H1 (cell line): ENCODE measurements at regions not wholly inside any gene's neighbourhood (a gene's known extent, or its start where the extent isn't known, plus 50 kb on each side); places are given as distances from the start of the nearest gene placed in this dataset.

Experiments
- CTCF ChIA-PET: fragments of 300-600 bp; sonication (Branson Sonifier 250); formaldehyde crosslinking; loops from one replicate; lab custom pipeline; 2021; ENCODE audit not compliant: partially characterized antibody; lab: Charles Lee
- POLR2A ChIA-PET: fragments of 300-600 bp; sonication (Branson Sonifier 250); formaldehyde crosslinking; loops from one replicate; lab custom pipeline; 2021; ENCODE audit warnings: inconsistent platforms; ENCODE audit not compliant: partially characterized antibody; lab: Charles Lee
- DNase-seq, 2 experiments: peaks; one replicate each; pipeline versions ENCODE4 v3.0.0 to v3.0.0-alpha.2; 2010 to 2022; ENCODE audit warnings: low spot score in 2 of 2, low read depth in 1 of 2, mixed read lengths in 1 of 2
- FAIRE-seq: peaks from 2 replicates; lab custom pipeline; 2011; peaks lifted over from hg19 to GRCh38; lab: Jason Lieb, UNC
- H2AFZ ChIP-seq: 2 replicates; pipeline ENCODE4 v1.8.1; 2012; ENCODE audit warnings: low read length, inconsistent platforms
- H2AK5ac ChIP-seq: 2 replicates; pipeline ENCODE4 v1.6.1; 2013; ENCODE audit warnings: low read depth, low read length
- H2BK120ac ChIP-seq: replicated peaks from 2 replicates; pipeline ENCODE3; 2013; ENCODE audit warnings: low read depth, low read length, inconsistent platforms
- H2BK12ac ChIP-seq: 2 replicates; pipeline ENCODE4 v1.6.1; 2013; ENCODE audit warnings: low read depth, low read length
- H2BK15ac ChIP-seq: 2 replicates; pipeline ENCODE4 v1.6.1; 2013; ENCODE audit warnings: low read length
- H2BK20ac ChIP-seq: 2 replicates; pipeline ENCODE4 v1.6.1; 2013; ENCODE audit warnings: low read length
- H2BK5ac ChIP-seq: 2 replicates; pipeline ENCODE4 v1.6.1; 2013; ENCODE audit warnings: low read depth, low read length
- H3K14ac ChIP-seq: 2 replicates; pipeline ENCODE4 v1.6.1; 2013; ENCODE audit warnings: inconsistent platforms; ENCODE audit not compliant: insufficient read length
- H3K18ac ChIP-seq: 2 replicates; pipeline ENCODE4 v1.6.1; 2013; ENCODE audit warnings: low read length; ENCODE audit errors: extremely low read depth
- H3K23ac ChIP-seq: 2 replicates; pipeline ENCODE4 v1.6.1; 2013; ENCODE audit warnings: inconsistent platforms; ENCODE audit not compliant: insufficient read length
- H3K23me2 ChIP-seq: 2 replicates; pipeline ENCODE4 v1.6.1; 2013; ENCODE audit warnings: low read depth, low read length
- H3K27ac ChIP-seq: 2 replicates; pipeline ENCODE4 v1.6.1; 2011; ENCODE audit warnings: low read depth, low read length, inconsistent platforms
- H3K27me3 ChIP-seq, 4 experiments: replicated peaks in 1 of 4; 1 replicate in 1 of 4; 2 replicates in 3 of 4; pipeline versions ENCODE4 v1.6.1 to v1.8.1; 2011 to 2013; ENCODE audit warnings: low read length in 3 of 4, mild to moderate bottlenecking in 3 of 4, inconsistent platforms in 2 of 4, mixed read lengths in 2 of 4, moderate library complexity in 1 of 4; ENCODE audit not compliant: control insufficient read depth in 3 of 4, insufficient read depth in 3 of 4; ENCODE audit errors: extremely low read depth in 1 of 4
- H3K36me3 ChIP-seq, 4 experiments: 2 replicates each; pipeline versions ENCODE4 v1.6.1 to v1.8.1; 2011 to 2013; ENCODE audit warnings: mild to moderate bottlenecking in 4 of 4, low read length in 3 of 4, moderate library complexity in 2 of 4, control low read depth in 1 of 4, inconsistent platforms in 1 of 4; ENCODE audit not compliant: insufficient read depth in 4 of 4, control insufficient read depth in 2 of 4
- H3K4ac ChIP-seq: replicated peaks from 2 replicates; pipeline ENCODE3; 2013; ENCODE audit warnings: low read length, low read depth, mixed read lengths, inconsistent platforms; ENCODE audit not compliant: insufficient read length
- H3K4me1 ChIP-seq, 4 experiments: replicated peaks in 1 of 4; 1 replicate in 1 of 4; 2 replicates in 3 of 4; pipeline versions ENCODE4 v1.6.1 to v1.8.1; 2011 to 2013; ENCODE audit warnings: low read length in 3 of 4, inconsistent platforms in 2 of 4, mixed read lengths in 1 of 4; ENCODE audit not compliant: insufficient read depth in 4 of 4, control insufficient read depth in 3 of 4
- H3K4me2 ChIP-seq, 2 experiments: 2 replicates each; pipeline versions ENCODE4 v1.6.1 to v1.8.1; 2011 to 2013; ENCODE audit warnings: low read depth in 2 of 2, low read length in 2 of 2, control low read depth in 1 of 2, inconsistent platforms in 1 of 2, mild to moderate bottlenecking in 1 of 2; ENCODE audit not compliant: insufficient read depth in 1 of 2
- H3K4me3 ChIP-seq, 4 experiments: fragments of 200-600, 300-600 bp in 1 of 4; sonication (generic), shearing (Covaris generic), sonication (Bioruptor Twin) in 1 of 4; 2 replicates each; pipeline versions ENCODE4 v1.5.1 to v1.8.1; 2011 to 2016; ENCODE audit warnings: low read length in 4 of 4, low read depth in 3 of 4, control low read depth in 2 of 4, inconsistent platforms in 2 of 4, mild to moderate bottlenecking in 2 of 4, mixed read lengths in 1 of 4, moderate library complexity in 1 of 4; ENCODE audit not compliant: insufficient read depth in 2 of 4; ENCODE audit errors: extremely low read depth in 1 of 4
- H3K56ac ChIP-seq: replicated peaks from 2 replicates; pipeline ENCODE3; 2013; ENCODE audit warnings: low read depth, mild to moderate bottlenecking, mixed read lengths, low read length, inconsistent platforms; ENCODE audit not compliant: insufficient read length
- H3K79me1 ChIP-seq: 2 replicates; pipeline ENCODE4 v1.6.1; 2013; ENCODE audit warnings: low read depth, low read length, control low read depth
- H3K79me2 ChIP-seq, 2 experiments: 2 replicates each; pipeline versions ENCODE4 v1.6.1 to v1.8.1; 2012 to 2013; ENCODE audit warnings: low read length in 2 of 2, mild to moderate bottlenecking in 2 of 2, inconsistent platforms in 1 of 2; ENCODE audit not compliant: insufficient read depth in 2 of 2, control insufficient read depth in 1 of 2
- H3K9ac ChIP-seq, 4 experiments: replicated peaks in 1 of 4; 1 replicate in 1 of 4; 2 replicates in 3 of 4; pipeline versions ENCODE4 v1.6.1 to v1.8.1; 2011 to 2013; ENCODE audit warnings: low read depth in 3 of 4, low read length in 3 of 4, control low read depth in 2 of 4, mild to moderate bottlenecking in 2 of 4, moderate library complexity in 2 of 4, inconsistent platforms in 1 of 4; ENCODE audit errors: extremely low read depth in 1 of 4
- H3K9me3 ChIP-seq, 2 experiments: 2 replicates each; pipeline versions ENCODE4 v1.6.1 to v1.8.1; 2012 to 2013; ENCODE audit warnings: mild to moderate bottlenecking in 2 of 2, moderate library complexity in 2 of 2, control low read depth in 1 of 2, inconsistent platforms in 1 of 2, low read depth in 1 of 2, low read length in 1 of 2, mixed read lengths in 1 of 2; ENCODE audit not compliant: insufficient read depth in 2 of 2
- H4K20me1 ChIP-seq, 2 experiments: replicated peaks in 1 of 2; 2 replicates each; pipeline versions ENCODE3 to v1.8.1; 2011 to 2013; ENCODE audit warnings: inconsistent platforms in 2 of 2, low read length in 2 of 2, mild to moderate bottlenecking in 1 of 2; ENCODE audit not compliant: insufficient read depth in 2 of 2, control insufficient read depth in 1 of 2
- H4K5ac ChIP-seq: 2 replicates; pipeline ENCODE4 v1.6.1; 2013; ENCODE audit warnings: low read length, low read depth, mixed read lengths, inconsistent platforms; ENCODE audit not compliant: insufficient read length
- H4K8ac ChIP-seq: 2 replicates; pipeline ENCODE4 v1.8.0; 2013; ENCODE audit warnings: mild to moderate bottlenecking, moderate library complexity, low read length, inconsistent platforms; ENCODE audit not compliant: insufficient read depth; ENCODE audit errors: extremely low read depth
- H4K91ac ChIP-seq: replicated peaks from 2 replicates; pipeline ENCODE3; 2013; ENCODE audit warnings: low read length, mixed read lengths, inconsistent platforms; ENCODE audit not compliant: insufficient read length
- BRCA1 ChIP-seq: IDR thresholded peaks from 2 replicates; pipeline ENCODE4 v1.6.1; 2012; ENCODE audit warnings: low read depth, low read length, improper control_type of control experiment
- CEBPB ChIP-seq: IDR thresholded peaks from 2 replicates; pipeline ENCODE4 v1.6.1; 2012; ENCODE audit warnings: low read depth, low read length
- CTBP2 ChIP-seq: IDR thresholded peaks from 2 replicates; pipeline ENCODE4 v1.7.0; 2011; ENCODE audit warnings: borderline replicate concordance, mild to moderate bottlenecking, moderate library complexity, mixed read lengths, low read length; ENCODE audit not compliant: insufficient read depth, insufficient read length
- HDAC6 ChIP-seq: IDR thresholded peaks from one replicate; pipeline ENCODE4 v1.7.1; 2012; ENCODE audit warnings: low read depth, mild to moderate bottlenecking, inconsistent platforms, low read length, moderate library complexity
- KDM5A ChIP-seq: fragments of 200-600 bp; IDR thresholded peaks from 2 replicates; pipeline ENCODE4 v1.7.1; 2012; ENCODE audit warnings: mild to moderate bottlenecking, low read length, inconsistent platforms, mixed read lengths
- MAFK ChIP-seq: IDR thresholded peaks from 2 replicates; pipeline ENCODE4 v1.6.1; 2012; ENCODE audit warnings: low read depth, mild to moderate bottlenecking, improper control_type of control experiment, low read length
- RBBP5 ChIP-seq: IDR thresholded peaks from 2 replicates; pipeline ENCODE4 v1.7.1; 2012; ENCODE audit warnings: low read depth, mild to moderate bottlenecking, inconsistent platforms, low read length, moderate library complexity, borderline replicate concordance
- SRF ChIP-seq: IDR thresholded peaks from 2 replicates; pipeline ENCODE4 v1.6.1; 2011; ENCODE audit warnings: mild to moderate bottlenecking, low read depth, low read length, moderate library complexity
- SUZ12 ChIP-seq: fragments of 200-600 bp; sonication (generic); IDR thresholded peaks from 2 replicates; pipeline ENCODE4 v1.6.1; 2012; ENCODE audit warnings: mild to moderate bottlenecking, inconsistent platforms, low read length, moderate library complexity, mixed read lengths
- YY1 ChIP-seq: IDR thresholded peaks from 2 replicates; pipeline ENCODE4 v1.6.1; 2011; ENCODE audit warnings: low read depth, mild to moderate bottlenecking, low read length
- WGBS, 2 experiments: shearing (Covaris generic) in 1 of 2; methylation state at CpG; one replicate each; pipeline versions ENCODE4 v1.1.6 to v1.1.7; 2013 to 2015; ENCODE audit warnings: low lambda C conversion rate in 2 of 2, mixed read lengths in 2 of 2, inconsistent platforms in 1 of 2, low coverage in 1 of 2, missing lambda C conversion rate in 1 of 2; ENCODE audit not compliant: insufficient replicate concordance in 2 of 2, insufficient coverage in 1 of 2, insufficient read length in 1 of 2; ENCODE audit errors: extremely low coverage in 1 of 2, missing lambda C conversion rate in 1 of 2; 5-methylcytosine and 5-hydroxymethylcytosine counted together
- TF ChIP-seq, protein P1 (sequence below): IDR thresholded peaks from 2 replicates; pipeline ENCODE4 v1.6.1; 2011; ENCODE audit warnings: low read length, improper control_type of control experiment
- TF ChIP-seq, protein P2 (sequence below): IDR thresholded peaks from 2 replicates; pipeline ENCODE4 v1.6.1; 2012; ENCODE audit warnings: inconsistent platforms

DNA sequence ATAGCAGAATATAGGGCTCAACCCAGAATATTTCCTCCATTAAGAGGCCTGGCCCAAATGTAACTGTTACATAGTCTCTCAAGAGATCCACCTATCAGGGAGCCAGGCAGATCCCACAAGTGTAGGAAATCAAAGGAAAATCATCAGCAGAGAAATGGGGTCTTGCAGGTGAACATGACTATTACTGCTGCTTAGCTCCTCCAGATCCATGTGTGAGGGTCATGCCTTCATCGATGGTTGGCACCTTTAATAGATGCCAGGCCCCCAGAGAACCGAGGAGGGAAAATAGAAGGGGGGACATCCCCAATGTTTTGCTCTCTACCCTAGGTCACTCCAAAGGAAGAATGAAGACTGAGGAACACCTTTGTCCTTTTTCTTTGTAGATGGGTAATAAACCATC is 1029.9 kb upstream of the CADM2 start:
- H3K23me2 ChIP-seq = no peaks in the 10 kb centered on the region
- H2BK20ac ChIP-seq = no peak overlapping the region
- H2BK15ac ChIP-seq = no peak overlapping the region
- no peak overlapping the region for H3K4me3 ChIP-seq
- H2BK5ac ChIP-seq = no peak overlapping the region
- no peak for FAIRE-seq
- H3K9ac ChIP-seq = no peak overlapping the region
- H3K4me2 ChIP-seq = no peak overlapping the region
- 85% methylated on average over 2 of the region's 2 CpGs; no CpG with 5 or more reads in 1 of the 2 experiments for WGBS, 2 experiments
- H3K4ac ChIP-seq = no peak overlapping the region
- no peaks in the 10 kb centered on the region for H4K20me1 ChIP-seq
- no peak overlapping the region for H3K14ac ChIP-seq
- H3K56ac ChIP-seq = no peak overlapping the region
- H4K8ac ChIP-seq = no peak overlapping the region
- H3K27me3 ChIP-seq = no peaks in the 10 kb centered on the region
- ChIA-PET POLR2A (no interaction called here), CTCF (interaction anchor here (0.9 to 1.1 kb wide), 2 partner anchors 10 to 293 kb away, joined by 4 to 5 read pairs; no protein-coding TSS in a partner anchor)
- H3K18ac ChIP-seq = no peak overlapping the region
- TF ChIP-seq BRCA1 (no peak), SUZ12 (no peak), MAFK (no peak), HDAC6 (no peak), YY1 (no peak), RBBP5 (no peak), KDM5A (no peak), CTBP2 (no peak), CEBPB (no peak), SRF (no peak)
- TF ChIP-seq, protein P1, sequence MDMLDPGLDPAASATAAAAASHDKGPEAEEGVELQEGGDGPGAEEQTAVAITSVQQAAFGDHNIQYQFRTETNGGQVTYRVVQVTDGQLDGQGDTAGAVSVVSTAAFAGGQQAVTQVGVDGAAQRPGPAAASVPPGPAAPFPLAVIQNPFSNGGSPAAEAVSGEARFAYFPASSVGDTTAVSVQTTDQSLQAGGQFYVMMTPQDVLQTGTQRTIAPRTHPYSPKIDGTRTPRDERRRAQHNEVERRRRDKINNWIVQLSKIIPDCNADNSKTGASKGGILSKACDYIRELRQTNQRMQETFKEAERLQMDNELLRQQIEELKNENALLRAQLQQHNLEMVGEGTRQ = no peak
- TF ChIP-seq, protein P2, sequence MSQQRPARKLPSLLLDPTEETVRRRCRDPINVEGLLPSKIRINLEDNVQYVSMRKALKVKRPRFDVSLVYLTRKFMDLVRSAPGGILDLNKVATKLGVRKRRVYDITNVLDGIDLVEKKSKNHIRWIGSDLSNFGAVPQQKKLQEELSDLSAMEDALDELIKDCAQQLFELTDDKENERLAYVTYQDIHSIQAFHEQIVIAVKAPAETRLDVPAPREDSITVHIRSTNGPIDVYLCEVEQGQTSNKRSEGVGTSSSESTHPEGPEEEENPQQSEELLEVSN = no peak
- H4K5ac ChIP-seq = no peak overlapping the region
- H3K79me2 ChIP-seq = no peaks in the 10 kb centered on the region
- H3K9me3 ChIP-seq = peaks cover 20 to 23% of the 10 kb centered on the region in 2 experiments
- peaks cover 0 to 6% (median 0%) of the 10 kb centered on the region in 4 experiments; a peak in 1 of 8 replicates for H3K36me3 ChIP-seq
- no peak overlapping the region for H2AK5ac ChIP-seq
- H4K91ac ChIP-seq = no peak overlapping the region
- H2AFZ ChIP-seq = no peak overlapping the region
- H3K79me1 ChIP-seq = no peaks in the 10 kb centered on the region
- no peaks in the 10 kb centered on the region for H3K4me1 ChIP-seq
- no peak overlapping the region for H2BK120ac ChIP-seq
- no peak overlapping the region for H2BK12ac ChIP-seq
- H3K27ac ChIP-seq = no peak overlapping the region
- H3K23ac ChIP-seq = no peak overlapping the region
- DNase-seq = no peak
